MCF 10A (cell line): ENCODE measurements at regions not wholly inside any gene's neighbourhood (a gene's known extent, or its start where the extent isn't known, plus 50 kb on each side); places are given as distances from the start of the nearest gene placed in this dataset.

Experiments used
- BruUV-seq: library from RNA; stranded (reverse); fragments of 400-500 nt; replicated peaks from 2 replicates; lab custom pipeline; 2021; lab: Mats Ljungman, UMichigan
- CTCF ChIA-PET: fragments of 300-600 bp; sonication (Branson Sonifier 250); formaldehyde crosslinking; extraction: SDS; loops from one replicate; lab custom pipeline; 2021; ENCODE audit warnings: antibody characterized with exemption, inconsistent platforms; lab: Yijun Ruan, JAX
- POLR2A ChIA-PET: fragments of 300-600, 350-650 bp; sonication (Branson Sonifier 250); formaldehyde crosslinking; extraction: SDS; loops from one replicate; lab custom pipeline; 2020; ENCODE audit warnings: antibody characterized with exemption, inconsistent platforms; lab: Yijun Ruan, JAX
- DNase-seq: peaks from one replicate; pipeline ENCODE4 v3.0.0-alpha.2; 2018; ENCODE audit not compliant: unreplicated experiment
- H3K27ac Mint-ChIP-seq: one replicate; pipeline ENCODE4 v1.8.0; 2022; ENCODE audit warnings: mild to moderate bottlenecking, low read depth, mixed read lengths; ENCODE audit not compliant: unreplicated experiment
- H3K27me3 Mint-ChIP-seq: one replicate; pipeline ENCODE4 v1.8.0; 2022; ENCODE audit warnings: mixed read lengths; ENCODE audit not compliant: insufficient read depth, unreplicated experiment
- H3K36me3 Mint-ChIP-seq: one replicate; pipeline ENCODE4 v1.8.0; 2022; ENCODE audit warnings: mild to moderate bottlenecking, moderate library complexity, mixed read lengths; ENCODE audit not compliant: insufficient read depth, unreplicated experiment
- H3K4me1 Mint-ChIP-seq: one replicate; pipeline ENCODE4 v1.8.0; 2022; ENCODE audit warnings: mixed read lengths; ENCODE audit not compliant: insufficient read depth, unreplicated experiment
- H3K4me3 Mint-ChIP-seq: one replicate; pipeline ENCODE4 v1.8.0; 2022; ENCODE audit warnings: mild to moderate bottlenecking, moderate library complexity, mixed read lengths; ENCODE audit not compliant: unreplicated experiment
- H3K9me3 Mint-ChIP-seq: one replicate; pipeline ENCODE4 v1.8.0; 2022; ENCODE audit warnings: mixed read lengths; ENCODE audit not compliant: unreplicated experiment
- CTCF ChIP-seq: fragments of 200-600 bp; IDR thresholded peaks from one replicate; pipeline ENCODE4 v1.8.0; 2022; ENCODE audit warnings: antibody characterized with exemption, mild to moderate bottlenecking; ENCODE audit not compliant: unreplicated experiment
- intact Hi-C: fragments of 100-400 bp; cut with micrococcal nuclease; formaldehyde crosslinking; loops from 2 replicates; pipeline ENCODE4 v1.14.1; 2022

GRCh38 chr4:165689159-165689558 lies 183.9 kb upstream of the TLL1 start:
- no peak for TF ChIP-seq CTCF
- intact Hi-C loops = no loop called here
- Mint-ChIP-seq H3K36me3 (no peaks in the 10 kb centered on the region), H3K9me3 (no peaks in the 10 kb centered on the region), H3K27ac (no peak overlapping the region), H3K27me3 (no peaks in the 10 kb centered on the region), H3K4me3 (no peak overlapping the region), H3K4me1 (peaks cover 7% of the 10 kb centered on the region)
- DNase-seq = no peak
- POLR2A ChIA-PET = no interaction called here
- CTCF ChIA-PET = no interaction called here
- no TSS peak for BruUV-seq

- ChIA-PET POLR2A (interaction anchor here (0.7 kb wide), 1 partner anchor 1522 kb away, joined by 3 read pairs; no protein-coding TSS in a partner anchor), CTCF (interaction anchor here (0.6 to 2.2 kb wide), 5 partner anchors 9 to 876 kb away, joined by 3 to 8 read pairs (median 3); no protein-coding TSS in a partner anchor)
- no peak overlapping the region for H3K4me3 Mint-ChIP-seq
- DNase-seq = peak; percentile 44
- no peak overlapping the region for H3K27ac Mint-ChIP-seq
- BruUV-seq = no TSS peak
- H3K4me1 Mint-ChIP-seq = no peaks in the 10 kb centered on the region
- TF ChIP-seq CTCF = no peak
- intact Hi-C loops = no loop called here
- H3K9me3 Mint-ChIP-seq = no peaks in the 10 kb centered on the region
- no peaks in the 10 kb centered on the region for H3K27me3 Mint-ChIP-seq
- H3K36me3 Mint-ChIP-seq = no peaks in the 10 kb centered on the region
These were observed 181.0 kb upstream of the TLL1 start for GRCh38 chr4:165692082-165692481.

- Mint-ChIP-seq H3K9me3 (no peaks in the 10 kb centered on the region), H3K4me3 (no peak overlapping the region), H3K4me1 (no peaks in the 10 kb centered on the region), H3K36me3 (no peaks in the 10 kb centered on the region), H3K27ac (no peak overlapping the region), H3K27me3 (no peaks in the 10 kb centered on the region)
- POLR2A ChIA-PET = interaction anchor here (0.6 kb wide), 1 partner anchor 124 kb away, joined by 4 read pairs; no protein-coding TSS in a partner anchor
- BruUV-seq = no TSS peak
- TF ChIP-seq CTCF = no peak
- intact Hi-C loops = no loop called here
- CTCF ChIA-PET = no interaction called here
- no peak for DNase-seq
These were observed 174.8 kb upstream of the TLL1 start for GRCh38 chr4:165698272-165698671.

- POLR2A ChIA-PET = interaction anchor here (0.7 kb wide), 2 partner anchors 20 to 138 kb away, joined by 3 read pairs; no protein-coding TSS in a partner anchor
- Mint-ChIP-seq H3K27ac (no peak overlapping the region), H3K9me3 (no peaks in the 10 kb centered on the region), H3K4me3 (no peak overlapping the region), H3K4me1 (no peaks in the 10 kb centered on the region), H3K36me3 (no peaks in the 10 kb centered on the region), H3K27me3 (no peaks in the 10 kb centered on the region)
- TF ChIP-seq CTCF = no peak
- no TSS peak for BruUV-seq
- CTCF ChIA-PET = interaction anchor here (1.8 kb wide), 1 partner anchor 206 kb away, joined by 6 read pairs; no protein-coding TSS in a partner anchor
- intact Hi-C loops = no loop called here
- DNase-seq = no peak
These were observed 174.0 kb upstream of the TLL1 start for GRCh38 chr4:165699055-165699454.
